HG03460 (cell line): ENCODE measurements at regions not wholly inside any gene's neighbourhood (a gene's known extent, or its start where the extent isn't known, plus 50 kb on each side); places are given as distances from the start of the nearest gene placed in this dataset.

Experiments used
- ATAC-seq: cut with Tn5 transposase; IDR thresholded peaks from one replicate; pipeline ENCODE4 v1.9.1; 2021; ENCODE audit not compliant: unreplicated experiment

DNA sequence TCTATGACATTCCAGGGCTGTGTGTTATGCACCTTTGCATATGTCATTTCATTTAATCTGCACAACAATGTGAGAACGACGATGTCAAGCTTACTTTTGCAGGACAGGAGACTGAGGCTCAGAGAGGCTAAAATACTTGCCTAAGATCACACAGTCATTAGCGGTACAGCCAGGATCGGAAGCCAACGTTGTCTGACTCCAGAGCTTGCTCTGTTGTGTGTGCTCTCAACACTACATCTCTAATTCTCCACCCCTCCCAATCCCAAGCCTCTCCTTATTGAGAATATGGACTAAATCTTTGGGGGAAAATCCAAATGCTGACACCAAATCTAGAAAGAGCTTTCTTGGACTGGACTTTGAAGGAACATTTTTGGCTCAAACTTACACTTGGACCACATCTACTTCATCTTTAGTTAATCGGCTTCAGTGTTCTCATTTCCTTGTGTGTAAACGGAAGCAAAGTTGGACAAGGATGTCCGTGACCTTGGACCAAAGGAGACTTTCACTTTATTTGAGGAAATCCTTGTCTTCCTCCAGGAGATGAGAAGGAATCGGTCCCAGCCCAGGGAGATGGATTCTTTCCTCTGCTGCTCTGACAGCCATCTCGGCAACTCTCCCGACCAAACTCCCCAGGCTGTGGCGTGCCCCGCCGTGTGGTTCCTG is 242.4 kb downstream of the LPIN1 start:
- ATAC-seq, result no peak

DNA sequence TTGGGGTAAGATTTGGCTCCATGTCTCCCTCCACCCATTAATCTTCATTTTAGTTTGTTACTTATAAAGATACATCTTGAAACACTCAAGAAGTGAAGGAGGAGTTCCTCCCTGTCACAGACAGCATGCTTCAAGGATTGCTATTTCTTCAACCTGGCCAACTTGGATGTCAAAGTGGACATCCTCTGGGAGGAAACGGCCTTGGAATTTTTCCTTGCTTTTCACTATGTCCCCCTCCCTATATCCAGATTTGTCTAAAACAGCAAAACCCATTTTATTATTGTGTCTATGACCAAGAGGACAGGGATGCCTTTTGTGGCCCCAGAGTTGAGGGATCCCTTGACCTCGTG is 242.9 kb downstream of the LPIN1 start:
- ATAC-seq, result no peak

DNA sequence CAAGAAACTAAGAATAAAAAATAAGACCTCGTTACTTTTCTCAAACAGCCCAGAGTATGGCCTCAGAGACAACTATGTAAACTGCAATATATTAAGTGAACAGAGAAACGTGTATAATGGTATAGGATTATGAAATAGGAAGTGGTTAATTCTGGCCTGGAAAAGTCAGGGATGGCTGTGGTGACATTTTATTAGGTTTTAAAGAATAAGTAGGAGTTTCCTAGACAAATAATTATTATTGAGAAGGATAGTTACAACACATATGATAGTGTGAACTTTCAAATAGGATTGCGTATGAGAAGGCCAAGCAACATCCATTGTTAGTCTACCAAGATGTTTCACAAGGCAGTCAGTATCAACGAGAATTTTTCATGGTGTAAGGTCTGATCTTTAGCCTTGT is 244.1 kb downstream of the LPIN1 start:
- ATAC-seq, result no peak

DNA sequence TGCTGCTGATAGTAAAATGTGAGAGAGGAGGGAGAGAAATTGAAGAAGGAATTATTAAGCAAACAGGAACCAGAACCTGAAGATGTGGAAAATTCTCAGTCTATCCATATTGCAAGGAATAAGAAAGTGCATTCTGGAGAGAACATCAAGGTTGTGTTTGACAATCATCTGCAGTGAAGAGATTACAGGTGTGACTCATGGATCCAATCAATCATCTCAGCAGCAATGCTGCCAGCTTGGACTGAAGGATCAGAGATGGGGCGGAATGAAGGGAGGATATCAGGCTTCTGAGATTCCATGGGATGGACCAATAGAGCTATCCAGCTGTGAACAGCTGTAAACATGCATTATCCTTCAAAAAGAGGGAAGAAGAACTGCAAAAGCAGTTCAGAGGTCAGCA is 247.3 kb downstream of the LPIN1 start:
- ATAC-seq, result no peak

DNA sequence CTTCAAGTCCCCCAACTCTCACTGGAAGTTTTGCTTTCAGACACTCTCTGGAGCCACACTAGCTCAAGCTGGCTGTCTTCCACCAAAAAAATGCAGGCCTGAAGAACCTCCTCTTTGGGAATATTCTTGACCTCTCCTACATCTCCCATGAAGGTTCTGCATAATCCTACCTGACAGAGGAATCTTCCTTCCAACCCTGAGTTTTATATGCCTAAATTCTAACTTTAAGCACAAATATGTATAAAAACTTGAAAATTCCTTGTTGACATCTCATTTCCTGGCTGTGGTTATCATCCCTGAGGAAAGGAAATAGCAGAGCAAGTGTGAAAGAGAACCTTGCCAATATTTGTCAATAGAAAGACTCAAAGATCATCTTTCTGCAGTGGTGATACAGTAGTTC is 249.0 kb downstream of the LPIN1 start:
- no peak for ATAC-seq

DNA sequence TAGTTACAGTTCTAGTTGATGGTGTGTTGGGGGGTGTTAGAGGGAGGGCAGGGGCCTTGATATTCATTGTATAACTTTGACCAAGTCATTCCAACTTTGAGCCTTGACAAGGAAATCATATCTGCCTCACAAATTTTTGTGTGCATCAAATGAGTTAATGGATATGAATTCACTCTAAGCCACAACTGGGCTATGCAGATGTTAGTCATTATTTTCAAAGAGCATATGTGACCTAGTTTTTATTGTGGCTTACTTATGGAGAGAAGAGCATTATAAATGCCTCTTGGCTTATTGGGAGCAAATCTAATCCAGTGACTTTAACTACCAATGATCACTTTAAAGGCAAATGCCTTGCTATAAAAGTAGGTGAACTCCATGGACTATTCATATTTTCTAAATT is 250.2 kb downstream of the LPIN1 start:
- ATAC-seq, result no peak

DNA sequence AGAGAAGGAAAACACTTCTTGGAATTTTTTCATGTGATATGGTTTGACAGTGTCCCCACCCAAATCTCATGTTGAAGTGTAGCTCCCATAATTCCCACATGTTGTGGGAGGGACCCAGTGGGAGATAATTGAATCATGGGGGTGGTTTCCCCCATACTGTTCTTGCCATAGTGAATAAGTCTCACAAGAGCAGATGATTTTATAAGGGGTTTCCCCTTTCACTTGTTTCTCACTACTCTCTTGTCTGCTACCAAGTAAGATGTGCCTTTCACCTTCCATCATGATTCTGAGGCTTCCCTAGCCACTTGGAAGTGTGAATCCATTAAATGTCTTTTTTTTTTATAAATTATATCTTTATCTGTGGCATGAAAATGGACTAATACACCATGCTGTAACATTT is 250.7 kb downstream of the LPIN1 start:
- no peak for ATAC-seq

DNA sequence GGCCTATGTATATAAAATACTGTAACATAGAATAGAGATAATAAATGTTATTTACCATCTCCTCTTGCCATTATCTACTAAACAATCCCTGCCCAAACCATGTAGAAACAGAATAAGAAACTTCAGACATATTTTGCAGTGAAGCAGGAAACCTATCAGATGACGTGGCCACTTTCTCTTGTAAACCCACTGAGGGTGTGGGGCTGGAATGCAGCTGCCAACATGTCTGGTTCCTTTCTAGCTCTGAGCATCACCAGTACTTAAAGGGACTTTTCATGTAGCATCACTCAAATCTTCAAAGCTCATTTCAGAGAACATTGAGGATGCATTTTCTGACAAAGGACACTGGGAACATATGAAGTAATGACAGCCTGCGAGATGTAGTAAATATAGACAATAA is 251.8 kb downstream of the LPIN1 start:
- no peak for ATAC-seq

DNA sequence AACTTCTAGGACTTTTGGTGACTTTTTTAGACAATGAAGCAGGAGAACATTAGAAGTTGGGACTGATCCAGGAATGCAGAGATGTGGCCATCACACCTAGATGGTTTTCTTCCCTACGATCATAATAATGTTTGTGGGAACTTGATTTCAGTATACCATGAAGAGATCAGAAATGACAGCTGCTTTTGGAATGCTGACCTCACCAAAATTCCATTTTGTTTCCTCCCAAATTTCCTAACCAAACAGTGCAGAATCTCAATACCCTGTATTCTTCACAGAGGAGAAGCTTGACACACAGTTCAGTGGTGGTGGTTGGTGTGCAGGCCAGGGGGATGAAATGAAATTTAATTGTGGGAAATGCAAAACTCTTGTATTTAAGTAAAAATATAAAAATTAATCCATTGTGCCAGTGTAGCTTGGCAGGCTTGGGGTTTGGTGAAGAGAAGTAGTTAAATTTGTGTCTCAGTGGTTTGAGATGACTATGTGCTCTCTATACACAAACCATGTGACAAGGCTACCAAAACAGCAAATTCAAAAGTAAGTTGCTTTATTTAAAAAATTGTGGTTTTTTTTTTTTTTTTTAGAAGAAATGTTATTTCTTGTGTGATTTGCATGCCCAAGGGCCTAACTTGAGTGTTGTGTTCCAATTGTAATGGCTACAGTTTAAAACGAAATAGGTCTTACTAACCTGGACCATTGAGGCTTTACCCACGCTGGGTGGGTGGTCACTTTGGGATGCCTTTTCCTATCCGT is 252.4 kb downstream of the LPIN1 start:
- peak; percentile 48 for ATAC-seq

DNA sequence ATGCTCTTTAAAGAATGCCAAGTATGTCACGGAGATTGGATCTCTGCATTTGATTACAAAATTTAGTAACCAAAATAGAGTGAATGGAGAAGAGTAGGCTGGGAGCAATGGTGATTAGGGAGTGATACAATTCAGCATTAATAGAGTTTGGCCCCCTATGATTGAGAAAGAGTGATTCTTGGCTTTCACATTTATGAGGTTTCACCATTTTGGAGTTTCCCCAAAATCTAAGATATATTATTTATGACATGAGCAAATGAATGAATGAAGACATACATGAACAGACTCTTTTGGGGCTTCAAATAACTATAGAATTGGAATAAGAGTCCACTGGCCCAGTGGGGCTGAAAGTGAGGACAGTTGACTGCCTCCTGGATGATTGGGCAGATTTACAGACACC is 255.2 kb downstream of the LPIN1 start:
- ATAC-seq, result no peak

DNA sequence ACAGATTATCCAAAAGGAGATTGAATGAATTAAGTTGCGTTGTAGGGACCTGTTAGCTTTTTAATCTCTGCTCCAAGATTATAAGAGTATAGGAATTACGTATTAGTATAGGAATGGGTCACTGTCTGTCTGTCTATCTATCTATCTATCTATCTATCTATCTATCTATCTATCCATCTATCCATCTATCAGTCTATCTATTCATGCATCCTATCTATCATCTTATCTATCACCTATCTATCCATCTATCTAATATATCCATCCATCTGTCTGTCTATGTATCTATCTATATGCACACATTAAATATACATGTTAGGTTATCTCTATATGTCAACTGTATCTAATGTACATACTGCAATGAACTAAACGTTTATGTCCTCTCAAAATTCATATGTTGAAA is 255.8 kb downstream of the LPIN1 start:
- ATAC-seq, result no peak

DNA sequence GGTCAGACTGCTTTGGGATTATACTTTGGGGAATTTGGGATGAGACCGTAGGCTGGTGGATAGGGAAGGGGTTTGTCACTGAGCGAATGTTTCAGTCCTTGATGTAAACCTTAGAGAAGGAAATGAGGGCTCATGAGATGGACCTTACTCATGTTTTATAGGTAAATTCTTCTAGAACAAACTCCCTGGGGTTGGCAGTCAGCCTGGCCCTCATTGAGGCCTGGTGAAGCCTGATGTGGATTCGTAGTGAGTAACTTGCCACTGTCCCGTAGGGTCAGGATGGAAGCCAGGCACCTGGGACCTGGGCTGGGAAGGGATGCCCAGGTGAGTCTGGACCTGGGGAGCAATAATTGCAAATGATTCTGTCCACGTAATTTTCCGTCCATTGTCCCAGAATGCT is 258.3 kb downstream of the LPIN1 start:
- ATAC-seq, result no peak

DNA sequence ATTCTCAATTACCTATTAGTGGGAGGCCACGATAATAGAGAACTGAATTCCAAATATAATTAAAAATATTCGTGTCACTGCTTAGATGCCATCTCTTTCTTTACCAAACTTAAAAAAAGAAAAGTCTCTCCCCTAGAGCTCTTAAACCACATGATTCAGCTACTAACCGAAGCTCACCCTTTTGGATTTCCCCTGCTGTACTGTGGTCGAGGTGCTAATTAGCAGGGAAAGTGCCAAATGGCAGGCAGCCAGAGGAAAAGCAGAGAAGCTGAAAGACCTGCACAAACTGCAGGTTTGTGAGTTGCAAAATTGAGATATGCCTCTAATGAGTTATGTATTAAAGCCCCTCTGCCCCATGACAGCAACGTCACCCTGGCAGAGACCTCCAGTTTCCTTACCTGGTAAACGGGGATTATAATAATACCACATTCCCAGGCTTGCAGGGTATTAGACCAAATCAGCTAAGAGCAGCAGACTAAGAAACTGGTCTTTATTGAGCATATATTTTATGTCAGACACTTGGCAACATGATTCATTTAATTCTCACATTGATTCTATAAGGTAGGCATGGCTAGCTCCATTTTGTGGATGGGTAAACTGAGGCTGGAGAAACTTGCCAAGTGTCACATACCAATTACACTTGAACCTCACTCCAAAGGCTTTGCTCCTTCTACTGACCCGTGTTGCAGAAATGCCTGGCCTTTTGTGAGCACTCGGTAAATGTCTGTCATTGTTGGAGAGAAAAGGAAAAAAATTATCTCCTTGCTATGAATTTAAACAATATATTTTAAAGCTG is 259.7 kb downstream of the LPIN1 start:
- ATAC-seq, result peak; percentile 83

DNA sequence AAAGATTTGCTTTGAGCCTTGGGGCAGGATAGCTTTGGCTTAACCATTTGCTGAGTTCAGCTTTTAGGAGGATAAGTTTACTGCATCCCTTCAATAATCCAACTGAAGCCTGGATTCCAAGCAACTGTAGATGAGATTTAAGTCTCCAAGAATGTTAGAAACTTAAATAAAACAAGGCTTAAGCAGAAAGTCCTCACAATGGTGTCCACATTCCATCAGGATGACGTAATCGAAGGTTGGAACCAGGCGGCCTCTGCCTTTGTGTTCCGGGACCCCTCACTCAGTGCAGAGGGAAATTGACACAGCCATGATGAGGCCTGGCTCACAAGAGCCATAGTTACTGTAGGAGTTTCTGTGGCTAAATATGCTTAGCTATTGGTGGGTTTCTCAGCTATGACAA is 260.4 kb downstream of the LPIN1 start:
- no peak for ATAC-seq

DNA sequence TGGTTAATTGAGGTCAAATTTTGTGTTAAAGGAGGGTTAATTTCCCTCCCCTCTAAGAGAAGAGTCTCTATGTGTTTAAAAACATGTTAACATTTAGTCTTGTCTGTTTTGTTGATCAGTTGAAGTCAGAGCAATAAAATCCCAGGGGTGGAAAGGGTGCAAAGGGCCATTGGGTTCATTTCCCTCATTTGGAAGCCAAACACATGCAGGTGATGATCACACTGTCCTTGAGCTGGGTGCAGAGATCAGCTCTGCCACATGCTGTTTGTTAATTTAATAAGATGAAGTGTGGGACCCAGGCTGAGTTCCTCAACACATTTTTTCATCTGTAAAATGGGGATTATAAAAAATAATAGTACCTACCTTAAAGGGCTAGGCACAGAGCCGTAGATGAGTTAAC is 260.9 kb downstream of the LPIN1 start:
- no peak for ATAC-seq

DNA sequence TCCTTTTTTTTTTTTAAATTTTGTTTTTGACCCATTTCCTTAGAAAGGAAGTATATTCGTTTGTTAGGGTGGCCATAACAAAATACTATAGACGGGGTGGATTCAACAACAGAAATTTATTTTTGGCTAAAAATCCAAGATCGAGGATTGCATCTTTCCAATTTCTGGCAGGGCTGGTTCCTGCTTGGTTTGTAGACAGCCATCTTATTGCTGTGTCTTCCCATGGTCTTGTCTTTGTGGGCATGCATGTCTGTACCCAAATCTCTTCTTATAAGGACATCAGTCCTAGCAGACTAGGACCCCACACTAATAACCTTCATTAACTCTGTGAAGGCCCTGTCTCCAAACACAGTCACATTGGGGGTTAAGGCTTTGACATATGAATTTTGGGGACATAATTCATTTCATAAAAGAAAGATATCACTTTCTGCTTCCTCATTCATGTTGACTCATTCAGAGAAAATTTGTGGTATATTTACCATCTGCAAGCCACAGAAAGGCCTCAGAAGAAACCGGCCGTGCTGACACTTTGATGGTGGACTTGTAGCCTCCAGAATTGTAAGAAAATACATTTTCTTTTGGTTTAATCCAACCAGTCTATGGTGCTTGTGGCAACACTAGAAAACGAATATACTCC is 262.1 kb downstream of the LPIN1 start:
- ATAC-seq, result peak; percentile 74

DNA sequence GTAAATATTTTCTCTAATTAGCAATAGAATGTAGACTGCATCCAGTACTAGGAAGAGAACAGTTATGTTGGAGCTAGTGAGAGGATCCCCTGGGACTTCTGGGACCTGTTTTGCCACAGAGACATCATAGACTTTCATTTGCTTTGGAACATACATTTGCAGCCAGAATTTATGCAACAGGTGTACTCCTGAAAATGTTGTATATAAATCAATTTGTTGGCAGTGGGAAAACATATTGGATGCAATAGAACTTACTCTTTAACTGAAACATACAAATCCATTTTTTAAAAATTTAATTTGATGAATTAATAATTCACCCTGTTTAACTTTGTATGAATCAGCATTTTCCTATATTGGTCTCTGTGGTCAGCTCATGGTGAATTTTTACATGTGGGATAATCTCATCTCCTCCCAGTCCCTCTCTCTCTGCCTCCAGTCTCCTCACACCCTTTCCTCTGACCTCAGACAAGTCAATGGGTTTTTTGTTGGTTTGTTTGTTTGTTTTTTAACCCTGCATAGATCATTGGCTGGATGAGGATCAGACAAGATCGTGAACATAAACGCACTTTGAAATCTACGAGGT is 263.0 kb downstream of the LPIN1 start:
- no peak for ATAC-seq

DNA sequence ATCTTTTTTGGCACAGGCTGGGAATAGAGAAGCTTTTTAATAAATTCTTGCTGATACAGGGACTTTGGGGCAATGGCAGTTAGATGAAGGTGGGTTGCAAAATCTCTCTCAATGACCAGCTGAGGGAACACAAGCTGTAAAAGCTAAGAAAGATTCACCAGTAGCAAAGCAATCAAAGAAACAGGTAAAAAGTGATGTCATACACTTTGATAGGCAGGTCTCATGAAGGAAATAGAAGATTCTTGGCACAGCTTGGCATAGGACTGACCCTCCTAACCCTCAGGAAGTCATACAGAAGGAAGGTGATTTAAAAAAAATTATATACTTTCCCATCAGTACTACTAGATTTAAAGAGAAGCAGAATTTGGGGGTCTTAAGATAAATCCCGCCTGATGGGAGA is 263.6 kb downstream of the LPIN1 start:
- no peak for ATAC-seq

DNA sequence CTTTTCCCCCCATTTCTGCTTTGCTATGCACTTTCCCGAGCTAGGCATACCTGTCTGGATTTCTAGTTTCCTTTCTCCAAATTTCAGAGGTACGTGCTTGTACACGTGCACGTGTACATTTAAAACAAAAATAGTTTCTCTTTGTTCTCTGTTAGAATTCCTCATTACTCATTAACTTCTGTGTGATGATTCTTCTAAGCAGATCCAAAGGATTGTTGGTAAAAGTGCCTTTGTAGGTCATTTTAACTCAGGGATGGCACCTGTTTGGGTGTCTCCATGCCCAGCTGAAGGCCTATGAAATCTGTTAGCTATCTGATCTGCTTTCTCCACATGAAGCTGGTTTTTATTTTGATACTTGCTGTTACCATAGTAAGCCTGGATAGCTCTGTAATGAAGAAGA is 264.3 kb downstream of the LPIN1 start:
- no peak for ATAC-seq

DNA sequence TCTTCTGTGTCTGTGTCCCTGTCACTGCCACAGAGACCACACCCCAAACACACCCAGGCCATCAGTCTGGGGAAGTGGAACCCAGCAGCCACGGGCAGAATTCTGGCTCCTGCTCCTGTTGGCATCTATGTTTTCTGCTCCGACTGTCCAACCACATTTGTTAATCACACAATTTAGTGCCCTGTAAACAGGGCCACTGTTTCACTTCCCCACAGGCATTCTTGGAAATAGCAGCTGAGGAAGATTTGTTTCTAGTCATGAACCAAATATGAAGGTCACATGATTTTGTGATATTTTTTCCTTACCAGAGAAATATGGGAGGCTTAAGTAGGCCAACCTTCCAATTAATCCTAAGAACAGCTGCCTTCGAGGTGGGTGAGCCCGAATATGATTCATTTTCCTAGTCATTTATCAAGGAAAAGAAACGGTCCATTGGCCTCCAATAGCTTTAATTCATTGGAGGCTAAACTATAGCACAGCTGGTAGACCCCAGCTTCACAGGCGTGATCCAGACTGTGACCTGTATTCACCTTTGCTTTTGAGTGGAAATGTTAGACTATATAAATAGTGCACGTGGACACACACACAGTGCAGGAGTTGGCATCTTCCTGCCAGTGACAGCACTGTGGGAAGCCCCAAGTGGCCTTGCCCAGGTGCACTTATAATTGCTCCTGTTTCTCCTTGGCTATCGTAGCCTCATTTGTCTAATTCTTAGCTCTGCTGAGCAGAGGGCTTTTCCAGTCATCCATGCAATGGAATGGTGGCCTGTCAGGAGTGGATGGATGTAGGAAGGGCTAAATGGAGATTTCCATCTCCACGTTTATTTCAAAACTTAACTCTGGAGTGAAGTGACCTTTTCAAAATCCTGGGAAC is 267.9 kb downstream of the LPIN1 start:
- ATAC-seq, result no peak
